Activated CD4-positive, alpha-beta memory T cell treated with anti-CD3 and anti-CD28 coated beads for 36 hours (primary cell): ENCODE measurements at regions not wholly inside any gene's neighbourhood (a gene's known extent, or its start where the extent isn't known, plus 50 kb on each side); places are given as distances from the start of the nearest gene placed in this dataset.
"Not testable (repeated sequence)": the region's sequence is repeated elsewhere in the genome, so short reads cannot be mapped to it uniquely, and the experiment has no call there.

ENCODE experiments used
- CTCF ChIA-PET: fragments of 350-600 bp; sonication (Branson Sonifier 250); formaldehyde crosslinking; loops from one replicate; lab custom pipeline; 2021; ENCODE audit warnings: antibody characterized with exemption, inconsistent platforms; lab: Charles Lee
- POLR2A ChIA-PET: fragments of 350-600 bp; sonication (Branson Sonifier 250); formaldehyde crosslinking; loops from one replicate; lab custom pipeline; 2021; ENCODE audit warnings: antibody characterized with exemption; lab: Charles Lee
- DNase-seq: peaks from one replicate; pipeline ENCODE4 v3.0.0-alpha.2; 2020
- H3K27ac Mint-ChIP-seq: one replicate; pipeline ENCODE4 v1.8.0; 2021; ENCODE audit warnings: mixed read lengths
- H3K27me3 Mint-ChIP-seq: one replicate; pipeline ENCODE4 v1.8.0; 2021; ENCODE audit warnings: mixed read lengths
- H3K36me3 Mint-ChIP-seq: one replicate; pipeline ENCODE4 v1.8.0; 2021; ENCODE audit warnings: mixed read lengths
- H3K4me1 Mint-ChIP-seq: one replicate; pipeline ENCODE4 v1.8.0; 2021; ENCODE audit warnings: low read depth, mixed read lengths
- H3K4me3 Mint-ChIP-seq: one replicate; pipeline ENCODE4 v1.8.0; 2021; ENCODE audit warnings: mild to moderate bottlenecking, mixed read lengths
- H3K9me3 Mint-ChIP-seq: one replicate; pipeline ENCODE4 v1.8.0; 2021; ENCODE audit warnings: mixed read lengths
- intact Hi-C: fragments of 100-400 bp; cut with micrococcal nuclease; formaldehyde crosslinking; loops from one replicate; pipeline ENCODE4 v1.15.1; 2023

- H3K27ac Mint-ChIP-seq = no peak overlapping the region
- no peaks in the 10 kb centered on the region for H3K36me3 Mint-ChIP-seq
- no peak overlapping the region for H3K4me3 Mint-ChIP-seq
- ChIA-PET POLR2A (no interaction called here), CTCF (no interaction called here)
- H3K9me3 Mint-ChIP-seq = no peaks in the 10 kb centered on the region
- peaks cover 7% of the 10 kb centered on the region for H3K27me3 Mint-ChIP-seq
- intact Hi-C loops = no loop called here
- DNase-seq = no peak
- H3K4me1 Mint-ChIP-seq = peaks cover 9% of the 10 kb centered on the region
These were observed 71.8 kb upstream of the NPAS2 start for GRCh38 chr2:100747996-100748615.

- Mint-ChIP-seq H3K27me3 (peaks cover 7% of the 10 kb centered on the region), H3K4me3 (no peak overlapping the region), H3K27ac (no peak overlapping the region), H3K36me3 (no peaks in the 10 kb centered on the region), H3K9me3 (no peaks in the 10 kb centered on the region), H3K4me1 (peaks cover 9% of the 10 kb centered on the region)
- intact Hi-C loops = no loop called here
- ChIA-PET POLR2A (no interaction called here), CTCF (no interaction called here)
- DNase-seq = no peak
These were observed 71.3 kb upstream of the NPAS2 start for GRCh38 chr2:100748673-100749072.

- H3K27ac Mint-ChIP-seq = no peak overlapping the region
- POLR2A ChIA-PET = no interaction called here
- H3K36me3 Mint-ChIP-seq = no peaks in the 10 kb centered on the region
- peaks cover 7% of the 10 kb centered on the region for H3K27me3 Mint-ChIP-seq
- CTCF ChIA-PET = interaction anchor here (0.7 kb wide), 1 partner anchor 241 kb away, joined by 3 read pairs; no protein-coding TSS in a partner anchor
- H3K9me3 Mint-ChIP-seq = no peaks in the 10 kb centered on the region
- H3K4me3 Mint-ChIP-seq = no peak overlapping the region
- no peak for DNase-seq
- intact Hi-C loops = loop anchor here (10.0 kb wide), 1 partner anchor 65 kb away; no protein-coding TSS in a partner anchor
- H3K4me1 Mint-ChIP-seq = peaks cover 9% of the 10 kb centered on the region
These were observed 70.0 kb upstream of the NPAS2 start for GRCh38 chr2:100749771-100750542.

- H3K27me3 Mint-ChIP-seq, H3K36me3 Mint-ChIP-seq, H3K27ac Mint-ChIP-seq, H3K4me1 Mint-ChIP-seq, H3K9me3 Mint-ChIP-seq, H3K4me3 Mint-ChIP-seq: not testable (repeated sequence)
- ChIA-PET POLR2A (interaction anchor here (0.6 to 1.2 kb wide), 3 partner anchors 62 to 511 kb away, joined by 4 to 5 read pairs (median 4); no protein-coding TSS in a partner anchor), CTCF (interaction anchor here (0.6 to 2.3 kb wide), 4 partner anchors 22 to 1755 kb away, joined by 3 to 6 read pairs (median 4); no protein-coding TSS in a partner anchor)
- intact Hi-C loops = loop anchor here (10.0 kb wide), 1 partner anchor 63 kb away; no protein-coding TSS in a partner anchor
- peak; percentile 45 for DNase-seq
These were observed 67.9 kb upstream of the NPAS2 start for GRCh38 chr2:100751871-100752625.

GRCh38 chr2:100752628-100753333, 67.2 kb upstream of the NPAS2 start:
- H3K4me3 Mint-ChIP-seq = no peak overlapping the region
- CTCF ChIA-PET = interaction anchor here (0.6 to 2.3 kb wide), 4 partner anchors 23 to 1756 kb away, joined by 3 to 6 read pairs (median 4); no protein-coding TSS in a partner anchor
- intact Hi-C loops = loop anchor here (10.0 kb wide), 1 partner anchor 62 kb away; no protein-coding TSS in a partner anchor
- H3K36me3 Mint-ChIP-seq = no peaks in the 10 kb centered on the region
- POLR2A ChIA-PET = interaction anchor here (1.1 to 1.2 kb wide), 2 partner anchors 61 to 122 kb away, joined by 4 to 5 read pairs; no protein-coding TSS in a partner anchor
- no peak for DNase-seq
- peaks cover 7% of the 10 kb centered on the region for H3K27me3 Mint-ChIP-seq
- H3K9me3 Mint-ChIP-seq = no peaks in the 10 kb centered on the region
- peaks cover 9% of the 10 kb centered on the region for H3K4me1 Mint-ChIP-seq
- H3K27ac Mint-ChIP-seq = no peak overlapping the region

- intact Hi-C loops = loop anchor here (10.0 kb wide), 1 partner anchor 61 kb away; no protein-coding TSS in a partner anchor
- H3K9me3 Mint-ChIP-seq = no peaks in the 10 kb centered on the region
- H3K27ac Mint-ChIP-seq = no peak overlapping the region
- CTCF ChIA-PET = interaction anchor here (2.3 kb wide), 1 partner anchor 143 kb away, joined by 6 read pairs; no protein-coding TSS in a partner anchor
- DNase-seq = no peak
- POLR2A ChIA-PET = interaction anchor here (1.2 kb wide), 2 partner anchors 11 to 60 kb away, joined by 3 to 5 read pairs; no protein-coding TSS in a partner anchor
- peaks cover 5% of the 10 kb centered on the region for H3K27me3 Mint-ChIP-seq
- H3K36me3 Mint-ChIP-seq = no peaks in the 10 kb centered on the region
- peaks cover 9% of the 10 kb centered on the region for H3K4me1 Mint-ChIP-seq
- H3K4me3 Mint-ChIP-seq = no peak overlapping the region
These were observed 66.5 kb upstream of the NPAS2 start for GRCh38 chr2:100753444-100753843.

GRCh38 chr2:100753881-100754280, 66.1 kb upstream of the NPAS2 start:
- Mint-ChIP-seq H3K36me3 (no peaks in the 10 kb centered on the region), H3K27me3 (peaks cover 5% of the 10 kb centered on the region), H3K27ac (no peak overlapping the region), H3K9me3 (no peaks in the 10 kb centered on the region), H3K4me1 (peaks cover 9% of the 10 kb centered on the region), H3K4me3 (no peak overlapping the region)
- intact Hi-C loops = loop anchor here (10.0 kb wide), 1 partner anchor 61 kb away; no protein-coding TSS in a partner anchor
- DNase-seq = no peak
- ChIA-PET POLR2A (interaction anchor here (1.2 kb wide), 1 partner anchor 12 kb away, joined by 3 read pairs; no protein-coding TSS in a partner anchor), CTCF (no interaction called here)

- no peak overlapping the region for H3K27ac Mint-ChIP-seq
- POLR2A ChIA-PET = no interaction called here
- no peak for DNase-seq
- peaks cover 9% of the 10 kb centered on the region for H3K4me1 Mint-ChIP-seq
- intact Hi-C loops = loop anchor here (10.0 kb wide), 1 partner anchor 60 kb away; no protein-coding TSS in a partner anchor
- no peaks in the 10 kb centered on the region for H3K36me3 Mint-ChIP-seq
- CTCF ChIA-PET = no interaction called here
- H3K4me3 Mint-ChIP-seq = no peak overlapping the region
- no peaks in the 10 kb centered on the region for H3K9me3 Mint-ChIP-seq
- H3K27me3 Mint-ChIP-seq = peaks cover 5% of the 10 kb centered on the region
These were observed 65.0 kb upstream of the NPAS2 start for GRCh38 chr2:100754951-100755350.

- Mint-ChIP-seq H3K9me3 (no peaks in the 10 kb centered on the region), H3K36me3 (no peaks in the 10 kb centered on the region), H3K4me3 (no peak overlapping the region), H3K27ac (no peak overlapping the region), H3K4me1 (peaks cover 9% of the 10 kb centered on the region), H3K27me3 (peaks cover 5% of the 10 kb centered on the region)
- CTCF ChIA-PET = no interaction called here
- POLR2A ChIA-PET = no interaction called here
- no peak for DNase-seq
- intact Hi-C loops = loop anchor here (10.0 kb wide), 1 partner anchor 59 kb away; no protein-coding TSS in a partner anchor
These were observed 64.5 kb upstream of the NPAS2 start for GRCh38 chr2:100755441-100755840.

GRCh38 chr2:100756704-100757103, 63.2 kb upstream of the NPAS2 start:
- H3K36me3 Mint-ChIP-seq = no peaks in the 10 kb centered on the region
- CTCF ChIA-PET = no interaction called here

More at GRCh38 chr2:100756704-100757103, 63.2 kb upstream of the NPAS2 start:
- intact Hi-C loops = loop anchor here (10.0 kb wide), 1 partner anchor 58 kb away; no protein-coding TSS in a partner anchor
- Mint-ChIP-seq H3K27me3 (peaks cover 5% of the 10 kb centered on the region), H3K4me1 (peaks cover 9% of the 10 kb centered on the region), H3K4me3 (no peak overlapping the region), H3K27ac (no peak overlapping the region), H3K9me3 (no peaks in the 10 kb centered on the region)
- DNase-seq = no peak
- POLR2A ChIA-PET = no interaction called here
